Stimulated activated CD8-positive, alpha-beta memory T cell treated with anti-CD3 and anti-CD28 coated beads, Interleukin-7, amount 100 ng/mL, for 48 hours (primary cell): ENCODE measurements at regions not wholly inside any gene's neighbourhood (a gene's known extent, or its start where the extent isn't known, plus 50 kb on each side); places are given as distances from the start of the nearest gene placed in this dataset.

ENCODE experiments used
- DNase-seq, 2 donors: peaks; one replicate each; pipeline ENCODE4 v3.0.0-alpha.2; 2020; ENCODE audit warnings: low read depth in 1 of 2; ENCODE audit errors: extremely low read depth in 1 of 2

GRCh38 chr9:71590362-71590761 is 178.0 kb downstream of the CEMIP2 start:
- no peak for DNase-seq

- no peak for DNase-seq
These were observed 178.7 kb downstream of the CEMIP2 start for GRCh38 chr9:71589612-71590011.

GRCh38 chr9:71587576-71588362 is 180.5 kb downstream of the CEMIP2 start:
- DNase-seq, result peak in 1 of 2 donors; percentile 0

- no peak for DNase-seq
These were observed 184.5 kb downstream of the CEMIP2 start for GRCh38 chr9:71583792-71584191.

- no peak for DNase-seq
These were observed 186.0 kb downstream of the CEMIP2 start for GRCh38 chr9:71582347-71582746.

GRCh38 chr9:71581101-71581500 is 187.2 kb downstream of the CEMIP2 start:
- DNase-seq, result no peak

- no peak for DNase-seq
These were observed 197.1 kb downstream of the CEMIP2 start for GRCh38 chr9:71571186-71571585.

GRCh38 chr9:71567890-71568289 is 200.4 kb downstream of the CEMIP2 start:
- no peak for DNase-seq

GRCh38 chr9:71562140-71562539 is 206.2 kb downstream of the CEMIP2 start:
- DNase-seq, result no peak

- no peak for DNase-seq
These were observed 211.0 kb downstream of the CEMIP2 start for GRCh38 chr9:71557310-71557709.

GRCh38 chr9:71552480-71552879 is 215.8 kb downstream of the CEMIP2 start:
- DNase-seq, result no peak

- DNase-seq, result no peak
These were observed 219.3 kb downstream of the CEMIP2 start for GRCh38 chr9:71549023-71549422.

GRCh38 chr9:71544464-71544863 is 223.8 kb downstream of the CEMIP2 start:
- no peak for DNase-seq

- no peak for DNase-seq
These were observed 226.9 kb downstream of the CEMIP2 start for GRCh38 chr9:71541436-71541835.

- no peak for DNase-seq
These were observed 243.2 kb downstream of the CEMIP2 start for GRCh38 chr9:71524996-71525580.

GRCh38 chr9:71524516-71524915 is 243.8 kb downstream of the CEMIP2 start:
- no peak for DNase-seq

- no peak for DNase-seq
These were observed 247.2 kb downstream of the CEMIP2 start for GRCh38 chr9:71521132-71521531.

GRCh38 chr9:71519098-71519696 is 249.1 kb downstream of the CEMIP2 start:
- no peak for DNase-seq

- DNase-seq, result no peak
These were observed 250.1 kb downstream of the CEMIP2 start for GRCh38 chr9:71518045-71518827.

GRCh38 chr9:71515626-71516025 is 252.7 kb downstream of the CEMIP2 start:
- DNase-seq, result no peak

- DNase-seq, result no peak
These were observed 253.2 kb downstream of the CEMIP2 start for GRCh38 chr9:71515107-71515506.
